ENCODE measurements at regions not wholly inside any gene's neighbourhood (a gene's known extent, or its start where the extent isn't known, plus 50 kb on each side); places are given as distances from the start of the nearest gene placed in this dataset.

GRCh38 chr20:50278684-50279531 is 88.3 kb downstream of the CEBPB start:
- no peak overlapping the region for H3K4me3 ChIP-seq (replicated peaks in 1 of 2; ENCODE audit: low read depth in 2 of 2, low read length in 2 of 2)

DNA sequence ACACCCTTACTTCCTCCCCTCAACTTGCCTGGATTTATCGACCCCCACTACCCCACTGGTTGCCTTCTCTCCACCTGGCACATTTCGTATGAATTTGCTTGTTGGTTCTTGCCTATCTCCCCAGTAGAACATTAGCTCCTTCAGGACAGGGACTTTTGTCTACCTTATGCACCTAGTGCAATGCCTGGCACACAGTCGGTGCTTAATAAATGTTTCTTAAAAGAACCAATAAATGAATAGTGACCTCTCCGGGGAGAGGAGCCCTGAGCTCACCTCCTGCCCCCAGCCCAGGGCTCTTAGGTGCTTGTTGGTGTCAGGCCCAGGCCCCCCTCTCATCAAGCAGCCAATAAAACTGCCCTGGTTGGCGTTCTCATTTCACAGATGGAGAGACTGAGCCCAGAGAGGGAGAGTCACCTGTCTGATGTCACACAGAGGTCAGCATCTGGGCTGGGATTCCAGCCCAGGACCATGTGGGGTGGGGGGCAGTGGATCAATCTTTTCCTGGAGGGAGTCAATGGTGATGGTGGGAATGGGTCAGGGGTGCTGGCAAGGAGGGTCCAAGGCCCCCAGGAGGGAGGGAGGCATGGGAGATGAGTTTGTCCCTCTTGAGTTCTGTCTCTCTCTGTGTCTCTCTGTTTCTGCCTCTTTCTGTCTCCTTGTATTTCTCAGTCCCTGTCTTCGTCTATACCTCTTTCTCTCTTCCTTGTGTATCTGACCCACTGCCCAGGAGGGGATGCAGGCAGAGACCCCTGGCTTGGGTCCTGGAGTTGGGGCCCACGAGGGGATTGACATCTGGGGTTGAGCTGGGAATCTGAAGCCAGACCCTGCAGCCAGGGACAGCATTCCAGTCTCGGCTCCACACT is 89.6 kb downstream of the CEBPB start:
- H3K4me3 ChIP-seq (replicated peaks in 1 of 2; ENCODE audit: low read depth in 2 of 2, low read length in 2 of 2) = no peak overlapping the region
- TF ChIP-seq CTCF (IDR thresholded peaks at IDR 0.05; ENCODE audit: low read depth, low read length) = no peak
- no peak for DNase-seq (ENCODE audit: low read depth in 2 of 2)

More at GRCh38 chr20:50278684-50279531, 88.3 kb downstream of the CEBPB start:
- TF ChIP-seq CTCF (IDR thresholded peaks at IDR 0.05; ENCODE audit: low read depth, low read length) = peak; percentile 47
- peak; percentile 58 to 59 for DNase-seq (ENCODE audit: low read depth in 2 of 2)

DNA sequence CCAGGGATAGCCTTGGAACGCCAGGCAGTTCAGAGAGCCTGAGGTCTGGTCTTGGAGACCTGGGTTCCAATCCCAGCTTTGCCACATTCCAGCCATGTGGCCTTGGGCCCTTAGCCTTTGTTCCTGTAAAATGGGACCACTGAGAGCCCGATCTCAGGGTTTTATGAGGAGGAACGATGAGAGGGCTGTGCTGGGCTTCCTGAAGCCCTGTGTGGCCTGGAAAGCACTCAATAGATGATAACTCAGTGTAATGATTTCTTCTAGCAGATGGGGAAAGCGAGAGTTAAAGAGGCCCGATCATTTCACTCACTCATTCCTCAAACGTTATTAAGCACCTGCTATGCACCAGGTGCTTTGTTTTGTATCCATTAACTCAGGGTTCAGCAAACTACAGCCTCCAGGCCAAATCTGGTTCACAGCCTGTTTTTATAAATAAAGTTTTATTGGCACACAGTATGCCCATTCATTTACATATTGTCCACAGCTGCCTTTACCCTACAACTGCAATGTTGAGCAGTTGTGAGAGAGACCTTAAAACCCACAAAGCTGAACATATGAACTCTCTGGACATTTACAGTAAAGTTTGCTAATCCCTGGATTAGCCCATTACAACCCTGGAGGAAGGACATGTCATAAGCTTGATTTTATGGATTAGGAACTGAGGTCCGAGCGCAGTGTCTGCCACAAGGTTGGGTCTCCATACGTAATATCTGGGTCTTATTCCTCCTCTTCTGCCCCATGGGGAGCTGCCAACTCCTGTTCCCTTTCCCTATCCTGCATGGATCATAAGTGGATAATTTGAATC is 90.4 kb downstream of the CEBPB start:
- DNase-seq (ENCODE audit: low read depth in 2 of 2) = no peak
- no peak for TF ChIP-seq CTCF (IDR thresholded peaks at IDR 0.05; ENCODE audit: low read depth, low read length)
- no peak overlapping the region for H3K4me3 ChIP-seq (replicated peaks in 1 of 2; ENCODE audit: low read depth in 2 of 2, low read length in 2 of 2)

- no peak overlapping the region for H3K4me3 ChIP-seq (replicated peaks in 1 of 2; ENCODE audit: low read depth in 2 of 2, low read length in 2 of 2)
- TF ChIP-seq CTCF (IDR thresholded peaks at IDR 0.05; ENCODE audit: low read depth, low read length) = no peak
- no peak for DNase-seq (ENCODE audit: low read depth in 2 of 2)
These were observed 91.4 kb downstream of the CEBPB start for GRCh38 chr20:50281831-50282591.

DNA sequence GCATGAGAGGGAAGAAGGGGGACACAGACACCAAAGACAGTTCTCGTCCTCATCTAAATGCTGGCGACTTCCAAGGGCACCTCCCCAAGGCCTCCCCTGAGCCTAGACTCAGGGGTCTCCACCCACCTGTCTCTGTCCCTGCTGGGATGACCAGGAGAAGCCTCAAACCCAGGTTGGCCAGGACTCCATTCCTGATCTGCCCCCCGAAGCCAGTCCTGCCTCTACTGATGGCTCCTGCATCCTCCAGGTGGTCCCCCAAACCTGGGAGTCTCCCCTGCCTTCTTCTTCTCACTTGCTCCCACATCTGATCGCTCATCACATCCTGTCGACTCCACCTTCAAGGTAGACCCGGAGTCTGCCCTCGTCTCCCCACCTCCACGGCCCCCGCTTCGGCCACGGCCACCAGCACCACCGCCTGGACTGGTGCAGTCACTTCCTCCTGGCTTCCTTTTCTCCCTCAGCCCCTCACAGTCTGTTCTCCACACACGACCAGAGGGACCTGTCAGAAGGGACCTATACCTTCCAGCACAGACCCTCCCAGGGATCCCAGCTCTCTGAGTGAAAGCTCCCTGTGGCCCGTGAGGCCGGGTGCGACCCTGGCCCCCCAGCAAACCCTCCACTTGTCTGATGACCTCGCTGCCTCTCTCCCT is 92.1 kb downstream of the CEBPB start:
- no peak for DNase-seq (ENCODE audit: low read depth in 2 of 2)

More for the DNA sequence above, 92.1 kb downstream of the CEBPB start:
- no peak for TF ChIP-seq CTCF (IDR thresholded peaks at IDR 0.05; ENCODE audit: low read depth, low read length)
- H3K4me3 ChIP-seq (replicated peaks in 1 of 2; ENCODE audit: low read depth in 2 of 2, low read length in 2 of 2) = no peak overlapping the region

Data from cardiac fibroblast (primary cell).